B cell (primary cell): ENCODE measurements at regions not wholly inside any gene's neighbourhood (a gene's known extent, or its start where the extent isn't known, plus 50 kb on each side); places are given as distances from the start of the nearest gene placed in this dataset.

Source experiments
- ATAC-seq: fragments of 200-7000 bp; cut with Tn5 transposase; one replicate; pipeline ENCODE4 v1.10.0; 2021; ENCODE audit warnings: low read depth, mild to moderate bottlenecking, moderate number of reproducible peaks, moderate library complexity
- CTCF ChIA-PET: fragments of 350-600 bp; sonication (Branson Sonifier 250); formaldehyde crosslinking; loops from one replicate; lab custom pipeline; 2021; ENCODE audit warnings: antibody characterized with exemption, inconsistent platforms; lab: Charles Lee
- POLR2A ChIA-PET: fragments of 350-600 bp; sonication (Branson Sonifier 250); formaldehyde crosslinking; loops from one replicate; lab custom pipeline; 2021; ENCODE audit warnings: antibody characterized with exemption; lab: Charles Lee
- DNase-seq: peaks from one replicate; pipeline ENCODE4 v3.0.0; 2013
- H2AFZ ChIP-seq: 2 replicates; pipeline ENCODE4 v1.6.1; 2012; ENCODE audit warnings: mild to moderate bottlenecking, low read depth, low read length; ENCODE audit not compliant: insufficient read depth, poor library complexity, severe bottlenecking
- H3K27ac ChIP-seq, 2 donors: 1 replicate in 1 of 2; 2 replicates in 1 of 2; pipeline ENCODE4 v1.5.1; 2012 to 2013; ENCODE audit warnings: low read length in 2 of 2, mild to moderate bottlenecking in 2 of 2, moderate library complexity in 1 of 2
- H3K27me3 ChIP-seq, 4 experiments: fragments of 200-600 bp in 1 of 4; sonication (generic) in 1 of 4; replicated peaks in 1 of 4; 1 replicate in 2 of 4; 2 replicates in 2 of 4; pipeline versions ENCODE4 v1.6.1 to v1.7.0; 2013 to 2016; ENCODE audit warnings: low read length in 3 of 4, mild to moderate bottlenecking in 2 of 4, mixed read lengths in 1 of 4, moderate library complexity in 1 of 4; ENCODE audit not compliant: insufficient read depth in 4 of 4, control insufficient read depth in 3 of 4; ENCODE audit errors: control extremely low read depth in 1 of 4
- H3K36me3 ChIP-seq, 2 experiments: replicated peaks in 1 of 2; 1 replicate in 1 of 2; 2 replicates in 1 of 2; pipeline versions ENCODE4 v1.6.1 to v1.7.1; 2013; ENCODE audit warnings: low read length in 1 of 2; ENCODE audit not compliant: insufficient read depth in 2 of 2, control insufficient read depth in 1 of 2; ENCODE audit errors: control extremely low read depth in 1 of 2, extremely low read depth in 1 of 2
- H3K4me1 ChIP-seq, 2 donors: fragments of 200-600 bp in 1 of 2; sonication (generic) in 1 of 2; 1 replicate in 1 of 2; 2 replicates in 1 of 2; pipeline versions ENCODE4 v1.5.1 to v1.6.1; 2013 to 2017; ENCODE audit warnings: low read length in 2 of 2; ENCODE audit not compliant: control insufficient read depth in 2 of 2, insufficient read depth in 2 of 2
- H3K4me2 ChIP-seq: replicated peaks from 2 replicates; pipeline ENCODE3; 2012; ENCODE audit warnings: mild to moderate bottlenecking, low read depth, low read length; ENCODE audit not compliant: poor library complexity, severe bottlenecking
- H3K4me3 ChIP-seq, 5 experiments: fragments of 200-600 bp in 1 of 5; sonication (generic) in 1 of 5; 1 replicate in 3 of 5; 2 replicates in 2 of 5; pipeline versions ENCODE4 v1.5.1 to v1.7.0; 2011 to 2016; ENCODE audit warnings: low read length in 4 of 5, mild to moderate bottlenecking in 4 of 5, low read depth in 2 of 5, control low read depth in 1 of 5, moderate library complexity in 1 of 5; ENCODE audit not compliant: insufficient read depth in 1 of 5; ENCODE audit errors: control extremely low read depth in 1 of 5, extremely low read depth in 1 of 5
- H3K79me2 ChIP-seq: fragments of 200-600 bp; sonication (generic); one replicate; pipeline ENCODE4 v1.6.0; 2016; ENCODE audit warnings: low read length; ENCODE audit not compliant: control insufficient read depth, insufficient read depth
- H3K9ac ChIP-seq: fragments of 200-600 bp; sonication (generic); 2 replicates; pipeline ENCODE4 v1.6.1; 2017; ENCODE audit warnings: mild to moderate bottlenecking, low read length, moderate library complexity
- H3K9me3 ChIP-seq, 3 donors: one replicate each; pipeline versions ENCODE4 v1.6.1 to v1.7.1; 2013; ENCODE audit warnings: low read length in 2 of 3; ENCODE audit not compliant: control insufficient read depth in 2 of 3, insufficient read depth in 1 of 3; ENCODE audit errors: control extremely low read depth in 1 of 3
- H4K20me1 ChIP-seq: 2 replicates; pipeline ENCODE4 v1.6.0; 2012; ENCODE audit warnings: mild to moderate bottlenecking, low read length; ENCODE audit not compliant: insufficient read depth, control insufficient read depth, poor library complexity, severe bottlenecking
- H3K27ac Mint-ChIP-seq: one replicate; pipeline ENCODE4 v1.8.0; 2021; ENCODE audit warnings: mixed read lengths
- H3K27me3 Mint-ChIP-seq: one replicate; pipeline ENCODE4 v1.8.0; 2021; ENCODE audit warnings: mixed read lengths
- H3K4me1 Mint-ChIP-seq: one replicate; pipeline ENCODE4 v1.8.0; 2021; ENCODE audit warnings: mixed read lengths
- H3K4me3 Mint-ChIP-seq: one replicate; pipeline ENCODE4 v1.8.0; 2021; ENCODE audit warnings: mixed read lengths
- H3K9me3 Mint-ChIP-seq: one replicate; pipeline ENCODE4 v1.8.0; 2022; ENCODE audit warnings: mixed read lengths; ENCODE audit not compliant: insufficient read depth
- CTCF ChIP-seq: fragments of 200-600 bp; IDR thresholded peaks from one replicate; pipeline ENCODE4 v1.8.0; 2022; ENCODE audit warnings: antibody characterized with exemption, mild to moderate bottlenecking
- EZH2 ChIP-seq: IDR thresholded peaks from 2 replicates; pipeline ENCODE4 v1.6.1; 2012; ENCODE audit warnings: borderline replicate concordance, low read depth, mild to moderate bottlenecking, moderate library complexity, low read length; ENCODE audit not compliant: insufficient read depth, poor library complexity, severe bottlenecking
- WGBS: methylation state at CpG from one replicate; pipeline ENCODE4 v1.1.5; 2013; ENCODE audit warnings: missing lambda C conversion rate; ENCODE audit not compliant: insufficient coverage; 5-methylcytosine and 5-hydroxymethylcytosine counted together
- intact Hi-C: fragments of 100-400 bp; cut with micrococcal nuclease; formaldehyde crosslinking; loops from one replicate; pipeline ENCODE4 v1.10.0; 2022

DNA sequence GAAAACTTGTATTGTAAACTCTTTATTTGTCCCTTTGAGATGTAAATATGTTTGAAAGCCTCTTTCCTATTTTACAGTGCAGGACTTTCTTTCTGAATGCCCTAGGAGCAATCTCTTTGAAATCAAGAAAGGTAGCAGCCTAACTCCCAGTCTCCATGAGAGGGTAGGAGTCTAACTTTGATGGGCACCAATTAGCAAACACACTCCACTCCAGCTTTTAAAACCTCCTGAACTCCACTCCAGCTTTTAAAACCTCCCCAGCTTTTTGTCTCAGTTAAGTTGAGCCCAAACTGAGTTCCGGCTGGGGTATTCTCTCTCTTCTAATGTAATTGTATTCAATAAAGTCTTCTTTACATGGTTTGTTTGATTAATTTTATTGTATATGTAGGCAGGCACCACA lies 493.7 kb upstream of the CDH7 start:
- Histone ChIP-seq H3K27ac (no peak overlapping the region), H3K9ac (no peak overlapping the region), H3K36me3 (no peaks in the 10 kb centered on the region), H3K27me3 (no peaks in the 10 kb centered on the region), H3K4me2 (no peak overlapping the region), H3K4me1 (no peaks in the 10 kb centered on the region), H3K4me3 (no peak overlapping the region), H3K79me2 (no peaks in the 10 kb centered on the region), H2AFZ (no peak overlapping the region), H4K20me1 (no peaks in the 10 kb centered on the region), H3K9me3 (no peaks in the 10 kb centered on the region)
- intact Hi-C loops = no loop called here
- Mint-ChIP-seq H3K27me3 (no peaks in the 10 kb centered on the region), H3K27ac (no peak overlapping the region), H3K4me3 (no peak overlapping the region), H3K4me1 (no peaks in the 10 kb centered on the region), H3K9me3 (peaks cover 8% of the 10 kb centered on the region)
- POLR2A ChIA-PET = no interaction called here
- TF ChIP-seq CTCF (no peak), EZH2 (no peak)
- DNase-seq = no peak
- CTCF ChIA-PET = no interaction called here
- no CpG with 5 or more reads among the region's 1 CpG for whole genome bisulfite sequencing
- ATAC-seq = no peak

- no peak overlapping the region for H3K4me2 ChIP-seq
Observed at GRCh38 chr18:65255417-65255816, 495.4 kb upstream of the CDH7 start.

More at GRCh38 chr18:65255417-65255816, 495.4 kb upstream of the CDH7 start:
- Histone ChIP-seq H3K4me1 (no peaks in the 10 kb centered on the region), H3K36me3 (no peaks in the 10 kb centered on the region), H3K4me3 (no peak overlapping the region), H3K9ac (no peak overlapping the region), H3K27ac (no peak overlapping the region), H4K20me1 (no peaks in the 10 kb centered on the region), H3K79me2 (no peaks in the 10 kb centered on the region), H2AFZ (no peak overlapping the region), H3K9me3 (no peaks in the 10 kb centered on the region), H3K27me3 (no peaks in the 10 kb centered on the region)
- TF ChIP-seq CTCF (no peak), EZH2 (no peak)
- Mint-ChIP-seq H3K9me3 (peaks cover 8% of the 10 kb centered on the region), H3K27ac (no peak overlapping the region), H3K4me3 (no peak overlapping the region), H3K27me3 (no peaks in the 10 kb centered on the region), H3K4me1 (no peaks in the 10 kb centered on the region)
- intact Hi-C loops = no loop called here
- no CpG with 5 or more reads among the region's 2 CpGs for WGBS
- ATAC-seq (no peak), DNase-seq (no peak)
- ChIA-PET POLR2A (no interaction called here), CTCF (no interaction called here)
